Kidney capillary endothelial cell (primary cell): ENCODE measurements at regions not wholly inside any gene's neighbourhood (a gene's known extent, or its start where the extent isn't known, plus 50 kb on each side); places are given as distances from the start of the nearest gene placed in this dataset.
"Not testable (repeated sequence)": the region's sequence is repeated elsewhere in the genome, so short reads cannot be mapped to it uniquely, and the experiment has no call there.

ENCODE experiments used
- DNase-seq: peaks from one replicate; pipeline ENCODE4 v3.0.0-alpha.2; 2018; ENCODE audit warnings: low spot score

GRCh38 chr16:35196313-35196712 lies 1736.9 kb downstream of the TP53TG3F start:
- DNase-seq: no peak

GRCh38 chr16:35197656-35198055 lies 1738.2 kb downstream of the TP53TG3F start:
- DNase-seq: no peak

- no peak for DNase-seq
Observed at GRCh38 chr16:35198223-35199199, 1739.1 kb downstream of the TP53TG3F start.

- DNase-seq: no peak
Observed at GRCh38 chr16:35200662-35201061, 1741.2 kb downstream of the TP53TG3F start.

DNA sequence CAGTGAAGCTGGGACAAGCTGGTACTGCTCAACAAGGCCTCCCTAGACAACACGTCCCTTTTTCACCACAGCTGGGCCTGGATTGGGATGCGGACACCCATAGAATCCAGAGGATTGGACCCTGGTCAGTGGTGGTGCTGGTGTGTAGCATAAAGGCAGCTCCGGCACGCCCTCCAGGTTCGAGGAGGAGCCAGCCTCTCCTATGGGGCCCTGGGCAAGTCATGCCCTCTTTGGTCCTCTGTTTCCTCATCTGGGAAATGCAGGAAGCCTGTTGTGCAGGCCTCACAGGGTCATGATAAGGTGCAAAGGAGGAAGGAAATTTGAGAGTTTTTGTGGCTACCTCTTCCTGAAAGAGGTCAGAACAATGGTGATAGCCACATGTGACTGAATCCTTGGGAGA lies 1741.7 kb downstream of the TP53TG3F start:
- no peak for DNase-seq

DNA sequence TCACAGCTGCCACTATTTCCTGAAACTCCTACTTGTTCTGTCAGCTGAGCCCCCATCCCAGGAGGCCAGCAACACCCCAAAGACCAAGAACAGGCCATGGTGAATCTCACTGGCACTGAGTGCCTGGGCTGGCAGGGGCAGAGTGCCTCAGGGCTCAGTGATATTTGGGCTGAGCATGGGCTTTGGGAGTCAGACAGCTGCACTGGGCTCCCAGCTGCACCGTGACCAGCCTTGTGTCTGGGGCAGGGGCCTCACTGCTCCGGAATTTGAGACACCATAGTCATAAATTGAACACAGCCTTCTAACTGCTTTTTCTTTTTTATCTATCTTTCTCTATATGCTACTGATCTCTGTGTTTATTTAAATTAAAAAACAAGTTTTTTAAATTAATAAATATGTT lies 1744.2 kb downstream of the TP53TG3F start:
- no peak for DNase-seq

DNA sequence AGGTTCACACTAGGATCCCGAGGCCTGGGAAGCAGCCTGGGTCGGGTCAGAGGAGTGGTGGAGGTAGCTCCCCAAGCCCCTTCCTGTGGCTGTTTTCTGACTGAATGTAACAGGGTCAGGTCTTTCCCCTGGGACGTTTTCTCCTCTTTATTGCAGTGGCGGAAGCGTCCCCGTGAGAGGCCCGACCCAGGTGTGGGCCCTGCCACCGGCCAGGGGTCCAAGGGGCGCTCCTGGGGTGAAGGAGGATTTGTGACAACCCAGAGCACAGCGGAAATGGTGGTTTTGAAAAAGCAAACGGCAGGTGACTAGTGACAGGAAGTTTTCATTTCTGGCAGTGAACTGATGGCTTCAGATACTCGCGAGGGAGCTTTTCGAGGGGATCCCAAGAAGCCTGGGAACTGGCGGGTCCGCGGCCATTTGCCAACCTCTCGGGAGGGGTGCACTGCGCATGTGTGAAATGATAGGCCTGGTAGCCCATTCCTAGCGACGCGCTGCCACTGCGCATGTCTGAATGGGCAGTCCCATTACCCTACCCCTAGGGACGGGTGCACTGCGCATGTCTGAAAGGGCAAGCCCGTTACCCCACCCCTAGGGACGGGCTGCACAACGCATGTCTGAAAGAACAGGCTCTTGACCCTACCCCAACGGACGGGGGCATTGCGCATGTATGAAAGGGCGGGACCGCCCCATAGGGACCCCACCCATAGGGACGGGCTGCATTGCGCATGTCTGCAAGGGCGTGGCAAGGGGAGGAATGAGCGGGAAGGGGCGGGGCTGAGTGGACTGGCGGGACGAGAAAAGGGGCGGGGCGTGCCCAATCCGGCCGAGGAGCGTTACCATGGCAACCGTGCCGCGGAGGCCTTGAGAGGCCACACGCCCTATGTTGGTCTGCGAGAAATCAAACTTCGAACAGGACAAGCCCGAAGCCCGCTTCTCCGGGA lies 1747.9 kb downstream of the TP53TG3F start:
- no peak for DNase-seq

GRCh38 chr16:35208001-35208935 lies 1748.9 kb downstream of the TP53TG3F start:
- DNase-seq: no peak

GRCh38 chr16:35210681-35211433 lies 1751.4 kb downstream of the TP53TG3F start:
- DNase-seq: no peak

GRCh38 chr16:35214840-35215239 lies 1755.4 kb downstream of the TP53TG3F start:
- DNase-seq: no peak

- DNase-seq: no peak
Observed at GRCh38 chr16:35215287-35215686, 1755.9 kb downstream of the TP53TG3F start.

GRCh38 chr16:35216261-35216660 lies 1756.8 kb downstream of the TP53TG3F start:
- DNase-seq: not testable (repeated sequence)

DNA sequence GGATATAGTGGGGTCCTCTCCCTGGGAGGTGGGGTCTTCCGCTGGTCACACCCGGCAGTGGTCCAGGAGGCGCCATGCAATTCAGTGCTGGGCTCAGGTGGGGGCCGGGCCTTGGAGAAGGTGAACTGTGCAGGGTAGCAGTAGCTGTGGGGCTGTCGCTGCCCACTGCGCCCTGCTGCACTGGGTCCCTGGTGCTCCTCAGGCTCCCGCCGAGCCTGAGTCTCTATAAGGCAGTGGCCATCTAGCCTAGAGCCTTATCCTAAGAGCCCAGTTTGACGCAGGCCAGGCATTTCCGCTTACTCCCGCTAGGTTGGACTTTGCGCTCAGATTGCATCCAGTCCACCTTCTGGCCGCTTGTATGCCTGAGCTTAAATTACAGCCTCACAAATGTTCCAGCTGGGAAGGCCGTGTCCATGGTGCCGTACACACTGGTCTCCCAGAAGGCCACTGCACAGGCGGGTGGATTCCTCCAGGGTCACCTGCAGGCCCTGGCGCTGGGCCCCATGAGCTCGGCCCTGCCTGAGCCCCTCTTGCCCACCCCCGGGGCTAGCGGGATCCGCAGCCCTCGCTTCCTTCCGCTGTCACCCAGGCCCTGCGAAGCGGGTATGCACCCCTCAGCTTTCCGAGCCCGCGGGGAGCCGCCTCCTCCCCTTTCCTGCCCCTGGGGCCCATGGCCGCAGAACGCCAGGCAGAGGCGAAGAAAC lies 1762.2 kb downstream of the TP53TG3F start:
- no peak for DNase-seq

GRCh38 chr16:35234679-35235078 lies 1775.3 kb downstream of the TP53TG3F start:
- no peak for DNase-seq

- no peak for DNase-seq
Observed at GRCh38 chr16:35239561-35239960, 1780.1 kb downstream of the TP53TG3F start.

- no peak for DNase-seq
Observed at GRCh38 chr16:35249051-35249450, 1789.6 kb downstream of the TP53TG3F start.

GRCh38 chr16:35252356-35252936 lies 1793.0 kb downstream of the TP53TG3F start:
- peak; percentile 10 for DNase-seq

- DNase-seq: no peak
Observed at GRCh38 chr16:35255186-35255803, 1795.9 kb downstream of the TP53TG3F start.

DNA sequence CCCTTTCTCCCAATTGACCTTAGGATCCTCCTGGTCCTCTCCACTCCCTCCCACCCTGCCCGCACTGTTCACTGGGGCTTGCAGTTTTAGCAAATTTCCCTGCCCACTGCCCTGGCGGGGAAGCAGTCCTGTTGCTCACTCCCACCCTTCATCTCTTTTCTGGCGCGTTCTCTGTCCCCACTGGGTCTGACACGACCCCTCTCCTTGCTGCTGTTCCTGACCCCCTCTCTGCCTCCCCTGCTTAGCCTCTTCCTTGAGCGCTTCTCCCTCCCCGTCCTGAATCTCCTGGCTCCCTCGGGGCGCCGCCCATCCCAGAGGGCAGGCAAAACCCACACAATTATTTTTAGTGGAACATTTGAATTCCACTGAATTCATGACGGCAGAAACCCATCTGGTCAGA lies 1796.4 kb downstream of the TP53TG3F start:
- DNase-seq: no peak
